WTC11 (cell line): ENCODE measurements at regions not wholly inside any gene's neighbourhood (a gene's known extent, or its start where the extent isn't known, plus 50 kb on each side); places are given as distances from the start of the nearest gene placed in this dataset.

Experiments
- ATAC-seq: fragments of 200-7000 bp; cut with Tn5 transposase; 2 replicates; pipeline ENCODE4 v1.10.0; 2021; ENCODE audit warnings: mild to moderate bottlenecking, moderate library complexity
- CTCF ChIA-PET: fragments of 300-600 bp; sonication (Branson Sonifier 250); formaldehyde crosslinking; loops from one replicate; lab custom pipeline; 2021; ENCODE audit warnings: antibody characterized with exemption; lab: Charles Lee
- POLR2A ChIA-PET: fragments of 350-600 bp; sonication (Branson Sonifier 250); formaldehyde crosslinking; loops from one replicate; lab custom pipeline; 2021; ENCODE audit warnings: antibody characterized with exemption; lab: Charles Lee
- DNase-seq: peaks from one replicate; pipeline ENCODE4 v3.0.0; 2021; ENCODE audit warnings: low spot score
- H3K27ac Mint-ChIP-seq: 2 replicates; pipeline ENCODE4 v1.8.0; 2021; ENCODE audit warnings: mixed read lengths
- H3K27me3 Mint-ChIP-seq: 2 replicates; pipeline ENCODE4 v1.8.0; 2021; ENCODE audit warnings: low read depth, mild to moderate bottlenecking, moderate library complexity, mixed read lengths
- H3K36me3 Mint-ChIP-seq: 2 replicates; pipeline ENCODE4 v1.8.0; 2021; ENCODE audit warnings: mixed read lengths
- H3K4me1 Mint-ChIP-seq: 2 replicates; pipeline ENCODE4 v1.8.0; 2022; ENCODE audit warnings: mixed read lengths
- H3K4me3 Mint-ChIP-seq: 2 replicates; pipeline ENCODE4 v1.8.0; 2021; ENCODE audit warnings: mild to moderate bottlenecking, moderate library complexity, mixed read lengths
- H3K9me3 Mint-ChIP-seq: 2 replicates; pipeline ENCODE4 v1.8.0; 2021; ENCODE audit warnings: mixed read lengths
- AR ChIP-seq: fragments of 250-450 bp; sonication (Bioruptor Pico); IDR thresholded peaks from 2 replicates; pipeline ENCODE4 v1.9.0; 2021; ENCODE audit warnings: mild to moderate bottlenecking
- ARID4B ChIP-seq: sonication (generic); formaldehyde crosslinking; IDR thresholded peaks from 2 replicates; pipeline ENCODE4 v1.8.0; 2023; ENCODE audit warnings: missing genetic modification reagents, mild to moderate bottlenecking, borderline replicate concordance
- CTCF ChIP-seq: fragments of 200-600 bp; IDR thresholded peaks from 2 replicates; pipeline ENCODE4 v1.8.0; 2022; ENCODE audit warnings: antibody characterized with exemption
- ERG ChIP-seq: fragments of 250-450 bp; sonication (Bioruptor Pico); IDR thresholded peaks from 2 replicates; pipeline ENCODE4 v1.8.0; 2021; ENCODE audit warnings: mild to moderate bottlenecking
- ESRRA ChIP-seq: sonication (generic); formaldehyde crosslinking; IDR thresholded peaks from 2 replicates; pipeline ENCODE4 v1.8.1; 2022; ENCODE audit warnings: mild to moderate bottlenecking, missing genetic modification reagents, borderline replicate concordance
- GTF2I ChIP-seq: fragments of 250-450 bp; sonication (Bioruptor Pico); conservative IDR thresholded peaks from 2 replicates; pipeline ENCODE4 v1.4.0; 2021; ENCODE audit warnings: mild to moderate bottlenecking
- MAX ChIP-seq: sonication (generic); formaldehyde crosslinking; IDR thresholded peaks from 2 replicates; pipeline ENCODE4 v1.8.0; 2022; ENCODE audit warnings: mild to moderate bottlenecking, missing genetic modification reagents
- MLX ChIP-seq: sonication (generic); formaldehyde crosslinking; IDR thresholded peaks from 2 replicates; pipeline ENCODE4 v1.8.1; 2023; ENCODE audit warnings: mild to moderate bottlenecking, missing genetic modification reagents, moderate library complexity
- PREB ChIP-seq: sonication (generic); formaldehyde crosslinking; IDR thresholded peaks from 2 replicates; pipeline ENCODE4 v1.8.1; 2022; ENCODE audit warnings: mild to moderate bottlenecking, missing genetic modification reagents, moderate library complexity, borderline replicate concordance
- SP1 ChIP-seq: sonication (generic); formaldehyde crosslinking; conservative IDR thresholded peaks from 2 replicates; pipeline ENCODE4 v1.8.1; 2022; ENCODE audit warnings: missing genetic modification reagents
- STAT6 ChIP-seq: sonication (generic); formaldehyde crosslinking; conservative IDR thresholded peaks from 2 replicates; pipeline ENCODE4 v1.8.1; 2023; ENCODE audit warnings: mild to moderate bottlenecking, low read depth, missing genetic modification reagents, moderate library complexity
- TCF7 ChIP-seq: sonication (generic); formaldehyde crosslinking; IDR thresholded peaks from 2 replicates; pipeline ENCODE4 v1.8.0; 2022; ENCODE audit warnings: mild to moderate bottlenecking, low read depth, missing genetic modification reagents, moderate library complexity
- TEAD4 ChIP-seq: sonication (generic); formaldehyde crosslinking; IDR thresholded peaks from 2 replicates; pipeline ENCODE4 v1.8.0; 2022; ENCODE audit warnings: mild to moderate bottlenecking, missing genetic modification reagents
- USF2 ChIP-seq: sonication (generic); formaldehyde crosslinking; IDR thresholded peaks from 2 replicates; pipeline ENCODE4 v1.8.1; 2023; ENCODE audit warnings: mild to moderate bottlenecking, missing genetic modification reagents, moderate library complexity
- ZNF138 ChIP-seq: sonication (generic); formaldehyde crosslinking; conservative IDR thresholded peaks from 2 replicates; pipeline ENCODE4 v1.8.1; 2022; ENCODE audit warnings: mild to moderate bottlenecking, moderate library complexity, missing genetic modification reagents
- ZNF263 ChIP-seq: sonication (generic); formaldehyde crosslinking; IDR thresholded peaks from 2 replicates; pipeline ENCODE4 v1.8.1; 2022; ENCODE audit warnings: low read depth, mild to moderate bottlenecking, moderate library complexity, missing genetic modification reagents
- ZNF416 ChIP-seq: fragments of 250-450 bp; sonication (Bioruptor Pico); IDR thresholded peaks from 2 replicates; pipeline ENCODE4 v1.9.0; 2021; ENCODE audit warnings: mild to moderate bottlenecking, inconsistent platforms

- TF ChIP-seq AR (CRISPR knock-in tag) = no peak
These were observed 269.2 kb upstream of the MAOA start (continued) for GRCh38 chrX:43386875-43387274.

- Mint-ChIP-seq H3K4me1 (no peaks in the 10 kb centered on the region), H3K9me3 (peaks cover 33% of the 10 kb centered on the region), H3K27me3 (no peaks in the 10 kb centered on the region; the same call in 1 of the 2 replicates), H3K36me3 (peaks cover 7% of the 10 kb centered on the region), H3K4me3 (no peak overlapping the region), H3K27ac (no peak overlapping the region)
- ATAC-seq = no peak
- POLR2A ChIA-PET = no interaction called here
- DNase-seq = no peak
- TF ChIP-seq ERG (no peak), ARID4B (CRISPR knock-in tag) (no peak), SP1 (no peak), TEAD4 (CRISPR knock-in tag) (no peak), ZNF263 (CRISPR knock-in tag) (no peak), PREB (CRISPR knock-in tag) (no peak), TCF7 (CRISPR knock-in tag) (no peak), MLX (CRISPR knock-in tag) (no peak), USF2 (CRISPR knock-in tag) (no peak), ZNF416 (CRISPR knock-in tag) (no peak), ESRRA (no peak)
- CTCF ChIA-PET = no interaction called here
These were observed 250.9 kb upstream of the MAOA start for GRCh38 chrX:43405191-43405590.

- DNase-seq = no peak
- no peaks in the 10 kb centered on the region for H3K27me3 Mint-ChIP-seq
- H3K27ac Mint-ChIP-seq = no peak overlapping the region
- no peak for ATAC-seq
- no peak overlapping the region for H3K4me3 Mint-ChIP-seq
- peaks cover 12% of the 10 kb centered on the region for H3K9me3 Mint-ChIP-seq
- CTCF ChIA-PET = no interaction called here
- H3K4me1 Mint-ChIP-seq = peaks cover 13% of the 10 kb centered on the region; the same call in 1 of the 2 replicates
- POLR2A ChIA-PET = no interaction called here
- peaks cover 6% of the 10 kb centered on the region for H3K36me3 Mint-ChIP-seq
- no peak for TF ChIP-seq ZNF138 (CRISPR knock-in tag)
- no peak for TF ChIP-seq STAT6 (CRISPR knock-in tag)
- TF ChIP-seq ZNF416 (CRISPR knock-in tag) = no peak
- no peak for TF ChIP-seq GTF2I
- no peak for TF ChIP-seq CTCF
- no peak for TF ChIP-seq MAX
- TF ChIP-seq TEAD4 (CRISPR knock-in tag) = no peak
These were observed 232.2 kb upstream of the MAOA start for GRCh38 chrX:43423876-43424275.
